ENCODE measurements at regions not wholly inside any gene's neighbourhood (a gene's known extent, or its start where the extent isn't known, plus 50 kb on each side); places are given as distances from the start of the nearest gene placed in this dataset.
"Not testable (repeated sequence)": the region's sequence is repeated elsewhere in the genome, so short reads cannot be mapped to it uniquely, and the experiment has no call there.

GRCh38 chr16:29211456-29211855 is 195.1 kb downstream of the NPIPB11 start:
- TF ChIP-seq CTCF, POLR2A (IDR thresholded peaks at IDR 0.05): not testable (repeated sequence)

All from uterus (tissue), 2 donors.